ENCODE measurements at regions not wholly inside any gene's neighbourhood (a gene's known extent, or its start where the extent isn't known, plus 50 kb on each side); places are given as distances from the start of the nearest gene placed in this dataset.
A peak's percentile ranks its signal among the peaks of the same experiment; 100 is the strongest.

GRCh38 chr4:67375291-67375690 lies 170.0 kb downstream of the CENPC start:
- no peak for DNase-seq
- TF ChIP-seq POLR2A (IDR thresholded peaks at IDR 0.05), result no peak
- TF ChIP-seq, protein P1, sequence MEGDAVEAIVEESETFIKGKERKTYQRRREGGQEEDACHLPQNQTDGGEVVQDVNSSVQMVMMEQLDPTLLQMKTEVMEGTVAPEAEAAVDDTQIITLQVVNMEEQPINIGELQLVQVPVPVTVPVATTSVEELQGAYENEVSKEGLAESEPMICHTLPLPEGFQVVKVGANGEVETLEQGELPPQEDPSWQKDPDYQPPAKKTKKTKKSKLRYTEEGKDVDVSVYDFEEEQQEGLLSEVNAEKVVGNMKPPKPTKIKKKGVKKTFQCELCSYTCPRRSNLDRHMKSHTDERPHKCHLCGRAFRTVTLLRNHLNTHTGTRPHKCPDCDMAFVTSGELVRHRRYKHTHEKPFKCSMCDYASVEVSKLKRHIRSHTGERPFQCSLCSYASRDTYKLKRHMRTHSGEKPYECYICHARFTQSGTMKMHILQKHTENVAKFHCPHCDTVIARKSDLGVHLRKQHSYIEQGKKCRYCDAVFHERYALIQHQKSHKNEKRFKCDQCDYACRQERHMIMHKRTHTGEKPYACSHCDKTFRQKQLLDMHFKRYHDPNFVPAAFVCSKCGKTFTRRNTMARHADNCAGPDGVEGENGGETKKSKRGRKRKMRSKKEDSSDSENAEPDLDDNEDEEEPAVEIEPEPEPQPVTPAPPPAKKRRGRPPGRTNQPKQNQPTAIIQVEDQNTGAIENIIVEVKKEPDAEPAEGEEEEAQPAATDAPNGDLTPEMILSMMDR (IDR thresholded peaks at IDR 0.05), result no peak
- intact Hi-C loops (cut with DNase I; ENCODE audit: low total_unique reads), result no loop called here
- no peaks in the 10 kb centered on the region for H3K36me3 ChIP-seq
- H3K4me1 ChIP-seq, result no peaks in the 10 kb centered on the region
- no peaks in the 10 kb centered on the region for H3K9me3 ChIP-seq
- H3K4me3 ChIP-seq, result no peak overlapping the region
- no peak overlapping the region for H3K27ac ChIP-seq
- no peaks in the 10 kb centered on the region for H3K27me3 ChIP-seq

- Histone ChIP-seq H3K27ac (no peak overlapping the region), H3K4me3 (no peak overlapping the region), H3K36me3 (no peaks in the 10 kb centered on the region), H3K4me1 (no peaks in the 10 kb centered on the region), H3K27me3 (no peaks in the 10 kb centered on the region), H3K9me3 (no peaks in the 10 kb centered on the region)
- TF ChIP-seq, protein P1 (IDR thresholded peaks at IDR 0.05), result no peak
- TF ChIP-seq POLR2A (IDR thresholded peaks at IDR 0.05), result no peak
- DNase-seq, result peak in 1 of 2 donors; percentile 28
- intact Hi-C loops (cut with DNase I; ENCODE audit: low total_unique reads), result no loop called here
Observed at GRCh38 chr4:67371615-67372014, 173.7 kb downstream of the CENPC start.

DNA sequence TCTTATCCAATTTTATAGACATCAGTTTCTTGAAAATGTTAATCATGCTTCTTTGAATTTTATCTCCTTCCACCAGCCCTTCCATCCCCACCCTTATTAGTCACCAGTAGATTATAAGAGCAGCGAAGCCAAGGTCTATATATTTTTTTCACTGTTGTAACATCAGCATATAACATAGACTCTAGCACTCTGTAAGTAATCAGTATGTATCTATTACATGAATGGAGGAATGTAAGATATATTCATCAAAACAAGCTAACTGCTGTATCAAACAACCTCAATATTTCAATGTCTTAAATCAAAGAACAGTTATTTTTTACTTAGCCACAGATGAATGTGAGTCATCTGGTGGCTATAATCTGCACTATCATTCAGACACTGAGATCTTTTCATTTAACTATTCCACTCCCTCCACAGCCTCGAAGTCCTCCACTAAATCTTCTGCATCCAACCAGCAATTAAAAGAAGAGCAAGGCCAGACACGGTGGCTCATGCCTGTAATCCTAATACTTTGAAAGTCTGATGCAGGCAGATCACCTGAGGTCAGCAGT lies 178.9 kb downstream of the CENPC start:
- TF ChIP-seq POLR2A (IDR thresholded peaks at IDR 0.05), result no peak
- TF ChIP-seq, protein P1 (IDR thresholded peaks at IDR 0.05), result no peak
- Histone ChIP-seq H3K27me3 (no peaks in the 10 kb centered on the region), H3K9me3 (no peaks in the 10 kb centered on the region), H3K36me3 (no peaks in the 10 kb centered on the region), H3K4me3 (no peak overlapping the region), H3K4me1 (no peaks in the 10 kb centered on the region), H3K27ac (no peak overlapping the region)
- no peak for DNase-seq
- intact Hi-C loops (cut with DNase I; ENCODE audit: low total_unique reads), result no loop called here

GRCh38 chr4:67365661-67366245 lies 179.6 kb downstream of the CENPC start:
- Histone ChIP-seq H3K27ac (no peak overlapping the region), H3K4me1 (no peaks in the 10 kb centered on the region), H3K27me3 (no peaks in the 10 kb centered on the region), H3K9me3 (no peaks in the 10 kb centered on the region), H3K36me3 (no peaks in the 10 kb centered on the region), H3K4me3 (no peak overlapping the region)
- no peak for DNase-seq
- intact Hi-C loops (cut with DNase I; ENCODE audit: low total_unique reads), result no loop called here
- no peak for TF ChIP-seq POLR2A (IDR thresholded peaks at IDR 0.05)
- TF ChIP-seq, protein P1 (IDR thresholded peaks at IDR 0.05), result no peak

- Histone ChIP-seq H3K36me3 (no peaks in the 10 kb centered on the region), H3K4me1 (no peaks in the 10 kb centered on the region), H3K4me3 (no peak overlapping the region), H3K9me3 (no peaks in the 10 kb centered on the region), H3K27ac (no peak overlapping the region), H3K27me3 (no peaks in the 10 kb centered on the region)
- no peak for TF ChIP-seq POLR2A (IDR thresholded peaks at IDR 0.05)
- TF ChIP-seq, protein P1 (IDR thresholded peaks at IDR 0.05), result no peak
- intact Hi-C loops (cut with DNase I; ENCODE audit: low total_unique reads), result no loop called here
- DNase-seq, result no peak
Observed at GRCh38 chr4:67355806-67356205, 189.5 kb downstream of the CENPC start.

Data from uterus (tissue), 3 donors.